Mesenchymal stem cell (in vitro differentiated cells and primary cell): ENCODE measurements at regions not wholly inside any gene's neighbourhood (a gene's known extent, or its start where the extent isn't known, plus 50 kb on each side); places are given as distances from the start of the nearest gene placed in this dataset.

Experiments used
- DNase-seq: peaks from one replicate; pipeline ENCODE4 v3.0.0-alpha.2; 2013
- H2AFZ ChIP-seq: one replicate; pipeline ENCODE4 v1.6.1; 2013; ENCODE audit warnings: low read depth, mild to moderate bottlenecking, control low read depth, inconsistent platforms, low read length, moderate library complexity
- H2AK5ac ChIP-seq: 2 replicates; pipeline ENCODE4 v1.6.1; 2013; ENCODE audit warnings: low read length, moderate library complexity, mild to moderate bottlenecking, inconsistent platforms; ENCODE audit not compliant: severe bottlenecking
- H2BK120ac ChIP-seq: one replicate; pipeline ENCODE4 v1.6.1; 2013; ENCODE audit warnings: low read depth, mild to moderate bottlenecking, inconsistent platforms, low read length, moderate library complexity
- H2BK12ac ChIP-seq, 2 experiments: one replicate each; pipeline ENCODE4 v1.6.1; 2013; ENCODE audit warnings: inconsistent platforms in 2 of 2, low read length in 2 of 2, mild to moderate bottlenecking in 2 of 2, moderate library complexity in 2 of 2, control low read depth in 1 of 2
- H2BK15ac ChIP-seq: one replicate; pipeline ENCODE4 v1.6.1; 2013; ENCODE audit warnings: mild to moderate bottlenecking, low read depth, inconsistent platforms; ENCODE audit not compliant: poor library complexity, severe bottlenecking
- H2BK5ac ChIP-seq: 2 replicates; pipeline ENCODE4 v1.6.1; 2013; ENCODE audit warnings: low read depth, mild to moderate bottlenecking, low read length, control low read depth, inconsistent platforms; ENCODE audit not compliant: poor library complexity, severe bottlenecking
- H3K14ac ChIP-seq, 2 experiments: one replicate each; pipeline ENCODE4 v1.6.1; 2013; ENCODE audit warnings: inconsistent platforms in 2 of 2, low read length in 2 of 2, control low read depth in 1 of 2, mild to moderate bottlenecking in 1 of 2, moderate library complexity in 1 of 2
- H3K18ac ChIP-seq, 2 experiments: one replicate each; pipeline ENCODE4 v1.6.1; 2013; ENCODE audit warnings: inconsistent platforms in 2 of 2, low read length in 2 of 2, control low read depth in 1 of 2, low read depth in 1 of 2, mild to moderate bottlenecking in 1 of 2
- H3K23ac ChIP-seq, 2 experiments: one replicate each; pipeline ENCODE4 v1.6.1; 2013; ENCODE audit warnings: inconsistent platforms in 2 of 2, low read length in 2 of 2, mild to moderate bottlenecking in 2 of 2, moderate library complexity in 2 of 2, control low read depth in 1 of 2
- H3K27ac ChIP-seq: 2 replicates; pipeline ENCODE4 v1.5.1; 2013; ENCODE audit warnings: mild to moderate bottlenecking, moderate library complexity, low read length, control low read depth, inconsistent platforms; ENCODE audit not compliant: poor library complexity, severe bottlenecking
- H3K27me3 ChIP-seq, 2 experiments: 2 replicates each; pipeline versions ENCODE4 v1.6.1 to v1.7.0; 2013; ENCODE audit warnings: low read length in 2 of 2, mild to moderate bottlenecking in 2 of 2, moderate library complexity in 2 of 2, control low read depth in 1 of 2, inconsistent platforms in 1 of 2; ENCODE audit not compliant: control insufficient read depth in 1 of 2, insufficient read depth in 1 of 2
- H3K36me3 ChIP-seq, 2 experiments: 2 replicates each; pipeline versions ENCODE4 v1.6.1 to v1.7.0; 2013; ENCODE audit warnings: low read length in 2 of 2, control low read depth in 1 of 2, inconsistent platforms in 1 of 2, low read depth in 1 of 2, mild to moderate bottlenecking in 1 of 2; ENCODE audit not compliant: insufficient read depth in 2 of 2, control insufficient read depth in 1 of 2
- H3K4ac ChIP-seq, 2 experiments: one replicate each; pipeline ENCODE4 v1.6.1; 2013; ENCODE audit warnings: inconsistent platforms in 2 of 2, low read length in 2 of 2, mild to moderate bottlenecking in 2 of 2, moderate library complexity in 2 of 2, control low read depth in 1 of 2, low read depth in 1 of 2
- H3K4me1 ChIP-seq: 2 replicates; pipeline ENCODE4 v1.6.1; 2013; ENCODE audit warnings: low read depth, low read length, control low read depth; ENCODE audit not compliant: control insufficient read depth, insufficient read depth
- H3K4me2 ChIP-seq: 2 replicates; pipeline ENCODE4 v1.6.1; 2013; ENCODE audit warnings: low read length, mild to moderate bottlenecking, inconsistent platforms; ENCODE audit not compliant: poor library complexity, severe bottlenecking
- H3K4me3 ChIP-seq, 2 experiments: 2 replicates each; pipeline versions ENCODE4 v1.5.1 to v1.7.0; 2013; ENCODE audit warnings: low read length in 2 of 2, mild to moderate bottlenecking in 2 of 2, control low read depth in 1 of 2, low read depth in 1 of 2; ENCODE audit not compliant: insufficient read depth in 1 of 2
- H3K79me1 ChIP-seq: replicated peaks from 2 replicates; pipeline ENCODE4 v1.6.1; 2013; ENCODE audit warnings: mild to moderate bottlenecking, control low read depth, low read length, inconsistent platforms; ENCODE audit not compliant: poor library complexity, severe bottlenecking
- H3K9ac ChIP-seq: 2 replicates; pipeline ENCODE4 v1.7.0; 2013; ENCODE audit warnings: mild to moderate bottlenecking, low read length, moderate library complexity
- H3K9me3 ChIP-seq: 2 replicates; pipeline ENCODE4 v1.7.0; 2013; ENCODE audit warnings: mild to moderate bottlenecking, low read length; ENCODE audit not compliant: control insufficient read depth
- H4K8ac ChIP-seq: one replicate; pipeline ENCODE4 v1.6.1; 2013; ENCODE audit warnings: inconsistent platforms, mild to moderate bottlenecking, low read length, moderate library complexity
- H4K91ac ChIP-seq: one replicate; pipeline ENCODE4 v1.6.1; 2013; ENCODE audit warnings: mild to moderate bottlenecking, low read length, inconsistent platforms
- WGBS: methylation state at CpG from one replicate; pipeline ENCODE4 v1.1.7; 2013; ENCODE audit warnings: mixed read lengths; 5-methylcytosine and 5-hydroxymethylcytosine counted together

DNA sequence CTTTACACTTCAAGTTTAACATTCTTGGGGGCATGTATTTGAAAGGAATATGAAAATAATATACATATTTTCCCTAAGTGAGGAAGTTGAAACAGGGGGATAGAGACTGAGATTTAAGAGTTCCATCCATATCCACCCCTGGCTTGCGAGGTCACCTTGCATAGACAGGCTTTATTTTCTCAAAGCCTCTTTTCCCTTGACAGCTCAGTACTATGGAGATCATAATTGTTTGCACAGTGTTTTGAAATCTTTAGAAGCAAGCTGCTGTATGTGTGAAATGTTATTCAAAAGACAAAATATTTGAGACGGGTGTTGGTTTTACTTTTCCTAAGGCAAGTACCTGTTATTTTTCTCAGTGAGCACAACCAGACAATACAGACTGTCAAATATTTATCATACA is 163.1 kb downstream of the LRRC70 start:
- WGBS, result 86% methylated on average over 1 of the region's 2 CpGs
- peaks cover 0 to 6% of the 10 kb centered on the region in 2 experiments for H3K27me3 ChIP-seq

GRCh38 chr5:62737766-62738165 is 159.1 kb downstream of the LRRC70 start:
- Histone ChIP-seq H3K9me3 (peaks cover 3% of the 10 kb centered on the region), H3K4me3 (no peak overlapping the region), H3K18ac (no peak overlapping the region), H3K9ac (no peak overlapping the region), H2BK12ac (no peak overlapping the region), H3K36me3 (no peaks in the 10 kb centered on the region), H4K8ac (no peak overlapping the region), H4K91ac (no peak overlapping the region), H3K4me2 (no peak overlapping the region), H3K4ac (no peak overlapping the region), H3K27ac (no peak overlapping the region), H3K79me1 (no peaks in the 10 kb centered on the region), H2BK5ac (no peak overlapping the region), H2AFZ (no peak overlapping the region), H3K27me3 (peaks cover 0 to 6% of the 10 kb centered on the region in 2 experiments), H2BK15ac (no peak overlapping the region), H3K23ac (no peak overlapping the region), H2AK5ac (no peak overlapping the region), H2BK120ac (no peak overlapping the region), H3K14ac (no peak overlapping the region), H3K4me1 (no peaks in the 10 kb centered on the region)
- DNase-seq, result no peak

More for the DNA sequence above, 163.1 kb downstream of the LRRC70 start:
- H3K4me2 ChIP-seq, result no peak overlapping the region
- H3K27ac ChIP-seq, result no peak overlapping the region
- DNase-seq, result no peak
- no peak overlapping the region for H2BK12ac ChIP-seq
- no peak overlapping the region for H3K4me3 ChIP-seq
- H2BK15ac ChIP-seq, result no peak overlapping the region
- no peak overlapping the region for H4K91ac ChIP-seq
- H3K9ac ChIP-seq, result no peak overlapping the region
- H3K14ac ChIP-seq, result no peak overlapping the region
- H2AFZ ChIP-seq, result no peak overlapping the region
- no peak overlapping the region for H2BK5ac ChIP-seq
- H3K4ac ChIP-seq, result no peak overlapping the region
- no peak overlapping the region for H3K18ac ChIP-seq
- H3K9me3 ChIP-seq, result no peaks in the 10 kb centered on the region
- no peak overlapping the region for H4K8ac ChIP-seq
- no peaks in the 10 kb centered on the region for H3K36me3 ChIP-seq
- H3K79me1 ChIP-seq, result no peaks in the 10 kb centered on the region
- H3K23ac ChIP-seq, result no peak overlapping the region
- no peaks in the 10 kb centered on the region for H3K4me1 ChIP-seq
- H2BK120ac ChIP-seq, result no peak overlapping the region
- no peak overlapping the region for H2AK5ac ChIP-seq

GRCh38 chr5:62732677-62733121 is 154.1 kb downstream of the LRRC70 start:
- Histone ChIP-seq H2BK12ac (no peak overlapping the region), H3K4me3 (no peak overlapping the region), H3K79me1 (no peaks in the 10 kb centered on the region), H3K23ac (no peak overlapping the region), H2BK5ac (no peak overlapping the region), H3K36me3 (no peaks in the 10 kb centered on the region), H3K27me3 (peaks cover 0 to 5% of the 10 kb centered on the region in 2 experiments), H3K27ac (no peak overlapping the region), H4K8ac (no peak overlapping the region), H3K14ac (no peak overlapping the region), H2AK5ac (no peak overlapping the region), H3K4me2 (no peak overlapping the region), H2AFZ (no peak overlapping the region), H3K9ac (no peak overlapping the region), H3K9me3 (peaks cover 8% of the 10 kb centered on the region), H3K4ac (no peak overlapping the region), H2BK120ac (no peak overlapping the region), H4K91ac (no peak overlapping the region), H3K18ac (no peak overlapping the region), H3K4me1 (no peaks in the 10 kb centered on the region), H2BK15ac (no peak overlapping the region)
- WGBS, result 26% methylated on average over 1 of the region's 1 CpG
- DNase-seq, result peak; percentile 6

GRCh38 chr5:62731022-62731421 is 152.4 kb downstream of the LRRC70 start:
- H4K91ac ChIP-seq, result no peak overlapping the region
- H3K9me3 ChIP-seq, result peaks cover 8% of the 10 kb centered on the region
- no peak for DNase-seq
- H2AFZ ChIP-seq, result no peak overlapping the region
- no peaks in the 10 kb centered on the region for H3K27me3 ChIP-seq
- no peak overlapping the region for H2BK5ac ChIP-seq
- no peaks in the 10 kb centered on the region for H3K79me1 ChIP-seq
- no peak overlapping the region for H3K27ac ChIP-seq
- H3K36me3 ChIP-seq, result no peaks in the 10 kb centered on the region
- H3K4ac ChIP-seq, result no peak overlapping the region
- no peak overlapping the region for H3K4me2 ChIP-seq
- no peak overlapping the region for H3K4me3 ChIP-seq
- H2BK12ac ChIP-seq, result no peak overlapping the region
- no peak overlapping the region for H3K18ac ChIP-seq
- H3K4me1 ChIP-seq, result no peaks in the 10 kb centered on the region
- no peak overlapping the region for H2BK120ac ChIP-seq
- no peak overlapping the region for H3K14ac ChIP-seq
- H3K9ac ChIP-seq, result no peak overlapping the region
- no peak overlapping the region for H3K23ac ChIP-seq
- no peak overlapping the region for H4K8ac ChIP-seq
- no peak overlapping the region for H2AK5ac ChIP-seq
- no peak overlapping the region for H2BK15ac ChIP-seq
- WGBS, result 56% methylated on average over 3 of the region's 3 CpGs
